ENCODE measurements at regions not wholly inside any gene's neighbourhood (a gene's known extent, or its start where the extent isn't known, plus 50 kb on each side); places are given as distances from the start of the nearest gene placed in this dataset.
"Not testable (repeated sequence)": the region's sequence is repeated elsewhere in the genome, so short reads cannot be mapped to it uniquely, and the experiment has no call there.

GRCh38 chr11:23151819-23152218 lies 291.5 kb upstream of the CCDC179 start:
- DNase-seq (ENCODE audit: low read depth) = no peak

GRCh38 chr11:23155503-23155902 lies 295.2 kb upstream of the CCDC179 start:
- DNase-seq (ENCODE audit: low read depth) = no peak

GRCh38 chr11:23164022-23164421 lies 303.7 kb upstream of the CCDC179 start:
- DNase-seq (ENCODE audit: low read depth) = no peak

- DNase-seq (ENCODE audit: low read depth) = no peak
Measured at GRCh38 chr11:23166376-23166775, 306.1 kb upstream of the CCDC179 start.

DNA sequence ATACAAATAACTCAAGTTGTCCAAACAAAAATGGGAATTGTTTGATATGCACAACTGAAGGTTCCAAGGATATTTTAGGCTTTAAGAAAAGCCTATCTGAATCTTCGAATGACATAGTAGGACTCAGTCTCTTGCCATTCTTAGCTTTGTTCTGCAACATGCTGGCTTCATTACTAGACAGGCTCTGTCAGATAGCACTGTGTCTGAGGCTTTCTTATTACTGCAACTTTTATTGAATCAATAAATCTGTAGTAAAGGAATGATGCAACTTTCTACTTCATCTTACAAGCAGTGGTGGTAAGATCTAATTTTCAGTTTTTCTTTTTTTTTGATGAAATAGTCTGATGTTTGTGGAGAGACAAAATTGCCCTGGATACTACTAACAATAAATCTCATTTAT lies 319.3 kb upstream of the CCDC179 start:
- no peak for DNase-seq (ENCODE audit: low read depth)

DNA sequence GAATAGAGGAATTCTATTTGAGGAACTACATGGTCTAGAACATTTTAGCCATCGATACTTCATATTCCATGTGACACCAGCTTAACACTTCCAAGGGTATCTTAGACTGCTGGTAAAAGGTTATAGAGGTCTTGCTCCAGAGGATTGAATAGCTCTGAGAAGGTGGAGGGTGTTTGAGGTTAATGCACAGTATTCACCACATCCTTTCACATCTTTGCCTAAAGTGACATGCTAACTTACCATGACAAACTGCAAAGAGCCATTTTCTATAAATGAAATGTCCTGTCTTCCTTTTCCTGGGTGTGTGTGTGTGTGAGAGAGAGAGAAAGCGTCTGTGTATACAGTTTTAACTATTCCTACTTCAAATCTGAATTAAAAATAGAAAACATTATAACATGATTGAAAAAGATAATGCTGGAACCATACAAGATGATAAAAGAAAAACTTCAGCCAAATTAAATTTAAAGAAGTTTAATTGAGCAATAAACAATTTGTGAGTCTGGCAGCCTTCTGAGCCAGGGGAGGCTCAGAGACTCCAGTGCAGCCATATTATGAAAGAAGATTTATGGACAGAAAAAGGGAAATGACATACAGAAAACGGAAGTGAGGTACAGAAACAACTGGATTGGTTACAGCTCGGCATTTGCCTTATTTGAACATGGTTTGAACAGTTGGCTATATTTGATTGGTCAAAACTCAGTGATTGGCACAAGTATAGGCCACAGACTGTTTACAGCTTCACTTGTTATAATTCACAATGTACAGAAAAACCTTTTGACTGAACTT lies 320.9 kb upstream of the CCDC179 start:
- DNase-seq (ENCODE audit: low read depth) = no peak

GRCh38 chr11:23192256-23192655 lies 332.0 kb upstream of the CCDC179 start:
- DNase-seq (ENCODE audit: low read depth) = peak; percentile 10

GRCh38 chr11:23201936-23202522 lies 341.8 kb upstream of the CCDC179 start:
- DNase-seq (ENCODE audit: low read depth) = no peak

- no peak for DNase-seq (ENCODE audit: low read depth)
Measured at GRCh38 chr11:23202611-23203010, 342.3 kb upstream of the CCDC179 start.

DNA sequence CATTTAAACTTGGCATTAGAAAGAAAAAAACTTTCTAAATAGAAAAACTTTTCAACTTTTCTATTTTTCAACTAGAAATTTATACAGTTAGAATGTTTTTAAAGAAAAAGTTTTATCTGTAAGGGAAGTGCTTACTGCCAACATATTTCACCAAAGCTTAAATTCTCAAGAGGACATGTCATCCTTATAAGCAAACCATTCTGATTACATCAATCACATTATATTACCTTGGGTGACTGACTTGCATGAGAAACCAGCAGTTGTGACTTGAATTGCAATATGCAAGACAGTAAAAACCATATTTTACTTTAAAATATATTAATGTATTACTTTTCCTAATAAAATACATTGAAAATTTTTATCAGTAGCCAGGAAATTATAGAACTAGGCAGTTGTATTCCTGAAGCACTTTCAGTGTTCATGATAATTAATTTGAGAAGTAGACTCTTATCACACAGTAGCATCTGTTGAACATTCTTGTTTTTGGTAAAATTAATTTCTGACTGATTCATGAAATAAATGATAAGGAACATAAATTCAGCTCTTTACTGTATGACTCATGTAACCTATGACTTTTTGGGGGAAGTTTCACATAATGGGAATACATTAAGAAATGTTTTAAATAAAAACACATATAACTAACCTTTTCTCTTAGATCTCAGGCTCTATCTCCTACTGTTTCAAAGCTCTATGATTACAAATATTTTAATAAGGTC lies 345.0 kb upstream of the CCDC179 start:
- DNase-seq (ENCODE audit: low read depth) = no peak

DNA sequence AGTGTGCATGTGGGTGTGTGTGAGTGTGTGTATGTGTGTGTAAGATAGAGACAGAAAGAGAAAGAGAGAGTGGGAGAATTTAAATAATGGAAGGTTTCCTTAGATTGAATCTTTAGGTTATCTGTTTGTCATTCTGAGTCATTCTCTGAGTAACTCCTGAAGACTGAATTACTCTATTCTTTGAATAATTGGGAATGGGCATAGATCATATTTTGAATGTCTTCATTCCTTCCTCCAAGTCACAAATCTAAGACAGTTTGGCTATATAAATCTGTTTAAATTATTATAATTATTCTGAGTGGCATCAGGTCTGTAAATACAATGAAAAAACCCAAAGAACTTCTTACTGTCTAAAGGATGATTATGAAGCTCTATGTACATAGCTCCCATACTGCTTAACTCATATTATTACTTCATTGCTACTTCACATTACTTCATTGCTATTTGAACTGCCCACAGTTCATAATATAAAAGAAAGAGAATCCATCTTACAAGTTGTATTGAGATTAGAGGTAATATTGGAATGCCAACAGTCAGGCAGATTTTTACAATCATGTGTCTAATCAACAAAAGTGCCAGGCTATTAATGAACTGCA lies 346.6 kb upstream of the CCDC179 start:
- no peak for DNase-seq (ENCODE audit: low read depth)

DNA sequence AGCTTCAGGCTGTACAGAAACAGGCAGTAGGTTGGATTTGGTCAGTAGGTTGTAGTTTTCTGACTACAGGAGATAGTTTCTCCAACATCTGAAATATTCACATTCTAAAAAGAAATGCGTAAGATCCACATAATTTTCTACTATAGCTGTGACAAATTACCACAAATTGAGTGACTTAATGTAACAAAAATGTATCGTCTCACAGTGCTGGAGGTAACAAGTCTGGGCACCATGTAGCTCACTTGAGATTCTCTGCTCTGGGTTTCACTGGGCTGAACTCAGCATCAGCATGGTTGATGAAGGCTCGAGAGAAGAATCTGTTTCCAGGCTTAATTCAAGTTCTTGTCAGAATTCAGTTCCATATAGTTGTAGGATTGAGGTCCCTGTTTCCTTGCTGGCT lies 350.9 kb upstream of the CCDC179 start:
- DNase-seq (ENCODE audit: low read depth) = no peak

GRCh38 chr11:23212807-23213206 lies 352.5 kb upstream of the CCDC179 start:
- DNase-seq (ENCODE audit: low read depth) = no peak

- no peak for DNase-seq (ENCODE audit: low read depth)
Measured at GRCh38 chr11:23217072-23217471, 356.8 kb upstream of the CCDC179 start.

DNA sequence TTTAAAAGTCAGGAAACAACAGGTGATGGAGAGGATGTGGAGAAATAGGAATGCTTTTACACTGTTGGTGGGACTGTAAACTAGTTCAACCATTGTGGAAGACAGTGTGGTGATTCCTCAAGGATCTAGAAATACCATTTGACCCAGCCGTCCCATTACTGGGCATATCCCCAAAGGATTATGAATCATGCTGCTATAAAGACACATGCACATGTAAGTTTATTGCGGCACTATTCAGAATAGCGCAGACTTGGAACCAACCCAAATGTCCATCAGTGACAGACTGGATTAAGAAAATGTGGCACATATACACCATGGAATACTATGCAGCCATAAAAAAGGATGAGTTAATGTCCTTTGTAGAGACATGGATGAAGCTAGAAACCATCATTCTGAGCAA lies 359.8 kb upstream of the CCDC179 start:
- DNase-seq (ENCODE audit: low read depth) = not testable (repeated sequence)

GRCh38 chr11:23221366-23221765 lies 361.1 kb upstream of the CCDC179 start:
- DNase-seq (ENCODE audit: low read depth) = no peak

GRCh38 chr11:23226331-23227077 lies 366.2 kb upstream of the CCDC179 start:
- peak; percentile 30 for DNase-seq (ENCODE audit: low read depth)

DNA sequence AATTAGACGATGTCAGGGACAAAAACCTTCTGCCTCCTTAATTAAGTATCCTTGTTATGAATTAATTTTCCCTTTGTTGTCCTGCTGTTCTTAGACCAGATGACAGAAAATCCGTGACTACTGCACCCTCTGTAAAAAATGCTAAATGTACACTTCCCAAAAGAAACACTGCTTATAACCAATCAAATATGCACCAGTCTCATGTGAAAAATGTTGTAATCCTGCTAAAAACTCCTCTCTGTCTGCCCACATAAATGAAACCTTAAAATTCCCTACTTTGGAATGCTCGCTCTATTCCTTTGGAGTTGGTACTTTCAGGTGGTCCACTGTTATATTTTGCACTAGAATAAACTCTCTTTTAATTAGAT lies 366.8 kb upstream of the CCDC179 start:
- DNase-seq (ENCODE audit: low read depth) = no peak

- no peak for DNase-seq (ENCODE audit: low read depth)
Measured at GRCh38 chr11:23232652-23233051, 372.4 kb upstream of the CCDC179 start.

GRCh38 chr11:23233075-23233474 lies 372.8 kb upstream of the CCDC179 start:
- peak; percentile 69 for DNase-seq (ENCODE audit: low read depth)

- peak; percentile 7 for DNase-seq (ENCODE audit: low read depth)
Measured at GRCh38 chr11:23236826-23237555, 376.7 kb upstream of the CCDC179 start.

All from fibroblast of gingiva (primary cell).